ENCODE measurements at regions not wholly inside any gene's neighbourhood (a gene's known extent, or its start where the extent isn't known, plus 50 kb on each side); places are given as distances from the start of the nearest gene placed in this dataset.

- TF ChIP-seq CHD7 (IDR thresholded peaks at IDR 0.05; ENCODE audit: insufficient replicate concordance, low read length) (no peak), RXRA (IDR thresholded peaks at IDR 0.05; ENCODE audit: insufficient read depth, low read depth, low read length) (no peak), GABPA (IDR thresholded peaks at IDR 0.05; ENCODE audit: borderline replicate concordance, insufficient read depth, low read length) (no peak)
These were observed 1779.0 kb downstream of the PCDH7 start (continued) for GRCh38 chr4:32499171-32499570.
